Fibroblast of lung (primary cell): ENCODE measurements at regions not wholly inside any gene's neighbourhood (a gene's known extent, or its start where the extent isn't known, plus 50 kb on each side); places are given as distances from the start of the nearest gene placed in this dataset.

Source experiments
- DNase-seq, 2 donors: peaks; one replicate each; pipeline versions ENCODE4 v3.0.0 to v3.0.0-alpha.2; 2010; ENCODE audit warnings: low read depth in 2 of 2
- H2AFZ ChIP-seq: 2 replicates; pipeline ENCODE4 v1.5.1; 2012; ENCODE audit warnings: low read length, control low read depth, inconsistent platforms
- H3K27ac ChIP-seq: 2 replicates; pipeline ENCODE4 v1.5.1; 2011; ENCODE audit warnings: low read length, control low read depth; ENCODE audit not compliant: insufficient read depth
- H3K27me3 ChIP-seq: 2 replicates; pipeline ENCODE4 v1.5.1; 2011; ENCODE audit warnings: mild to moderate bottlenecking, low read length; ENCODE audit not compliant: control insufficient read depth, insufficient read depth
- H3K36me3 ChIP-seq: 2 replicates; pipeline ENCODE4 v1.5.1; 2011; ENCODE audit warnings: low read length; ENCODE audit not compliant: control insufficient read depth, insufficient read depth
- H3K4me1 ChIP-seq: 2 replicates; pipeline ENCODE4 v1.5.1; 2011; ENCODE audit warnings: low read length; ENCODE audit not compliant: control insufficient read depth, insufficient read depth; ENCODE audit errors: extremely low read depth
- H3K4me2 ChIP-seq: 2 replicates; pipeline ENCODE4 v1.5.1; 2011; ENCODE audit warnings: low read length, control low read depth; ENCODE audit not compliant: insufficient read depth; ENCODE audit errors: extremely low read depth
- H3K4me3 ChIP-seq, 4 experiments: fragments of 200-600 bp in 1 of 4; sonication (generic) in 1 of 4; replicated peaks in 1 of 4; 2 replicates each; pipeline ENCODE4 v1.5.1; 2011 to 2016; ENCODE audit warnings: low read length in 4 of 4, low read depth in 3 of 4, mild to moderate bottlenecking in 3 of 4, control low read depth in 2 of 4, inconsistent platforms in 1 of 4, mixed read lengths in 1 of 4; ENCODE audit not compliant: insufficient read depth in 1 of 4; ENCODE audit errors: control extremely low read depth in 1 of 4
- H3K79me2 ChIP-seq: 2 replicates; pipeline ENCODE4 v1.5.1; 2012; ENCODE audit warnings: mild to moderate bottlenecking, low read length, inconsistent platforms; ENCODE audit not compliant: control insufficient read depth, insufficient read depth
- H3K9ac ChIP-seq: 2 replicates; pipeline ENCODE4 v1.5.1; 2011; ENCODE audit warnings: mild to moderate bottlenecking, low read length, control low read depth; ENCODE audit not compliant: insufficient read depth
- H3K9me3 ChIP-seq: 2 replicates; pipeline ENCODE4 v1.5.1; 2012; ENCODE audit warnings: low read depth, low read length; ENCODE audit not compliant: control insufficient read depth, insufficient read depth
- H4K20me1 ChIP-seq: 2 replicates; pipeline ENCODE4 v1.5.1; 2011; ENCODE audit warnings: low read length; ENCODE audit not compliant: control insufficient read depth, insufficient read depth; ENCODE audit errors: extremely low read depth
- EZH2 ChIP-seq: IDR thresholded peaks from 2 replicates; pipeline ENCODE4 v1.5.1; 2012; ENCODE audit warnings: low read length, control low read depth, mild to moderate bottlenecking; ENCODE audit errors: missing control alignments
- TF ChIP-seq, protein P1 (sequence below), 2 donors: IDR thresholded peaks in 1 of 2; conservative IDR thresholded peaks in 1 of 2; 1 replicate in 1 of 2; 2 replicates in 1 of 2; pipeline ENCODE4 v1.5.1; 2011 to 2012; ENCODE audit warnings: low read length in 2 of 2, control low read depth in 1 of 2, inconsistent platforms in 1 of 2, low read depth in 1 of 2, mild to moderate bottlenecking in 1 of 2

DNA sequence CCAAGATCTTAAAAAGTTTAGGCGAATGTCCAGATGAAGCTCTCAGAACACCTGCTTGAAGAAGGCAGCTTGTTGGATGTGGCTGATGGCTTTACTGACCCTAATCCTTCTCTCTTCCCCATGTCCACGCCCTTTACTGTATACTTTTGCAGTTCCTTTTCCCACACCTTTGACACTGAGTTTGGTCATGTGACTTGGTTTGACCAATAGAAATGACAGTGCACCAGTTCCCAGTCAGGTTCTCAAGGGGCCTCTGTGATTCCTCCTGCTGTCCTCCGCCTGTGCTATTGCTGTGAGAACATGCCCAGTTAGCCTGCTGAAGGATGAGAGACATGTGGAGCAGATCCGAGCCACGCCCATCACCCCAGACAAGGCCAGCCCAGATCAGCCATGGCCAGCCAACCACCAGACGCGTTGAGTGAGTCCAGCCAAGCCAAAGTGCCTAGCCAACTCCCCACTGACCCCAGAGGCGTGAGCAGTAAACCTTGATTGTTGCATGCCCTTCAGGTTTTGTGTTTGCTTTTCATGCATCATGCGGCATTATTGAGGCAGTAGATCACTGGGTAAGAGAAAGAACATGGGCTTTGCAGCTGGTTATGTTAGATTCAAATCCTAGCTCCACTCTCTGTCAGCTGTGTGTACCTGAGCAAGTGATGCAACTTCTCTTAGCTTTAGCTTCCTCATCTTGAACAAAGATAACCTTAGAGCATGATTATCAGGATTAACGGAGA is 258.0 kb upstream of the SIX2 start:
- no peak for TF ChIP-seq EZH2
- TF ChIP-seq, protein P1, sequence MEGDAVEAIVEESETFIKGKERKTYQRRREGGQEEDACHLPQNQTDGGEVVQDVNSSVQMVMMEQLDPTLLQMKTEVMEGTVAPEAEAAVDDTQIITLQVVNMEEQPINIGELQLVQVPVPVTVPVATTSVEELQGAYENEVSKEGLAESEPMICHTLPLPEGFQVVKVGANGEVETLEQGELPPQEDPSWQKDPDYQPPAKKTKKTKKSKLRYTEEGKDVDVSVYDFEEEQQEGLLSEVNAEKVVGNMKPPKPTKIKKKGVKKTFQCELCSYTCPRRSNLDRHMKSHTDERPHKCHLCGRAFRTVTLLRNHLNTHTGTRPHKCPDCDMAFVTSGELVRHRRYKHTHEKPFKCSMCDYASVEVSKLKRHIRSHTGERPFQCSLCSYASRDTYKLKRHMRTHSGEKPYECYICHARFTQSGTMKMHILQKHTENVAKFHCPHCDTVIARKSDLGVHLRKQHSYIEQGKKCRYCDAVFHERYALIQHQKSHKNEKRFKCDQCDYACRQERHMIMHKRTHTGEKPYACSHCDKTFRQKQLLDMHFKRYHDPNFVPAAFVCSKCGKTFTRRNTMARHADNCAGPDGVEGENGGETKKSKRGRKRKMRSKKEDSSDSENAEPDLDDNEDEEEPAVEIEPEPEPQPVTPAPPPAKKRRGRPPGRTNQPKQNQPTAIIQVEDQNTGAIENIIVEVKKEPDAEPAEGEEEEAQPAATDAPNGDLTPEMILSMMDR (conservative IDR thresholded peaks at IDR 0.05 in 1 of 2, IDR thresholded peaks at IDR 0.05 in 1 of 2; ENCODE audit: low read depth in 1 of 2, low read length in 2 of 2), result no peak
- no peak for DNase-seq
- Histone ChIP-seq H3K4me2 (no peak overlapping the region), H3K4me3 (no peak overlapping the region), H3K36me3 (no peaks in the 10 kb centered on the region), H3K79me2 (no peaks in the 10 kb centered on the region), H3K27ac (no peak overlapping the region), H3K9me3 (no peaks in the 10 kb centered on the region), H3K9ac (no peak overlapping the region), H2AFZ (no peak overlapping the region), H3K4me1 (no peaks in the 10 kb centered on the region), H4K20me1 (no peaks in the 10 kb centered on the region), H3K27me3 (peaks cover 5% of the 10 kb centered on the region)

DNA sequence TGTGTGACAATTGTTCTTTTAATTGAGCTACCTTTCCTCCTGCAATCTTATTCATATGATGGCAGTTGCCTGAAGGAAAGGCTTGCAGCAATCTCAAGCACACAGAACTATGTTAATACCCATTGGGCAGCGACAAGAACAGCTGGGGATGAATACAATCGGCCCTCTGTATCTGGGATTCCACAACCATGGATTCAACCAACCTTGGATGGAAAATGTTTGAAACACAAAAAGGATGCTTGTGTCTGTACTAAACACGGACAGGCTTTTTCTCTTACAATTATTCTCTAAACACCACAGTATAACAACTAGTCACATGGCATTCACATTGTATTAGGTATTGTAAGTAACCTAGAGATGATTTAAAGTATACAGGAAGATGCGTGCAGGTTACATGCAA is 256.1 kb upstream of the SIX2 start:
- no peak overlapping the region for H3K4me3 ChIP-seq
- H3K27me3 ChIP-seq, result no peaks in the 10 kb centered on the region
- no peaks in the 10 kb centered on the region for H3K4me1 ChIP-seq
- H3K27ac ChIP-seq, result no peak overlapping the region
- H3K79me2 ChIP-seq, result no peaks in the 10 kb centered on the region
- H3K4me2 ChIP-seq, result no peak overlapping the region
- no peak for TF ChIP-seq EZH2
- TF ChIP-seq, protein P1 (conservative IDR thresholded peaks at IDR 0.05 in 1 of 2, IDR thresholded peaks at IDR 0.05 in 1 of 2; ENCODE audit: low read depth in 1 of 2, low read length in 2 of 2), result no peak
- H4K20me1 ChIP-seq, result no peaks in the 10 kb centered on the region
- no peaks in the 10 kb centered on the region for H3K36me3 ChIP-seq
- DNase-seq, result no peak
- H2AFZ ChIP-seq, result no peak overlapping the region
- no peaks in the 10 kb centered on the region for H3K9me3 ChIP-seq
- H3K9ac ChIP-seq, result no peak overlapping the region

DNA sequence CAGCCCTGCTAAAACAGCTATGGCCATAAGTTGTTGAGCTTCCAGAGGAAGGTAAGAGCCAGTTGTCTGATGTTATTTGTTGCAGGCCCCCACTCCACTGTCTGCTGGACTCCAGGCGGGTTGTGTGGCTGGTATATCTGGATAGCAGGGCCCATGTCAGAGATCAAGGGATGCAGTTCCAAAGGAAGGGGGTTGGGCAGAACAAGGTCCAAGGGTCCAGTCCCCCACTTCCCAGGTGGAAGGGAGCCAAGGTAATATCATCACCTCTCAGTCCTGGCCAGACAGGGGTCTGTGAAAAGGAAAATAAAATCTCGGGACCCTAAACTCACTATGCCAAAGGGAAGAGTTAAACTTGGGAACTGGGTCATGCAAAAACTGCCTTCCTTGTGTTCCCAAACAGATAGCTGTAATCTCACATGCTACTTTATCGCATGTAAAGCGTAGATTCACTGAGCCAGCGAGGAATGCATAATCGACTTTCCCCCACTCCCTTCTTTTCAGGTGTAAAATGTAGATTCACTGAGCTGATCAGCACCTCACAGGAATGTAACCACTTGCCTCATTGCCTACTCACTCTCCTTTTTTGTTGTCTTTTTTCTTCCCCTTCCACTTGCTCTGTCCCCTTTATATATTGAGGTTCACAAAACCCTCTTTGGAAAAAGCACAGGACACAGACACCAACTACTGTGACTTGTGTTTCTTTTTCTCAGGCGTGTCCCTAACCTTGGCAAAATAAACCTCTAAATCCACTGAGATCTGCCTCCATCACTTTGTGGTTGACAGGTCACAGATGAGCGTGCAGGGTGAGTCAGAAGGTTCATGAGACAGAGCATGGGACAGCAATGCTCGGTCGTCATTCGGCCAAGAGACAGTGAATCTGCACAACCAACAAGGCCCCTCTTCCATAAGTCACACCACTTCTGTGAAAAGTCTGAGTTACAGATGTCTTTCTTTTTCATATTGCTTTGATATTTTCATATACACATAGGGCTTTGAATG is 255.3 kb upstream of the SIX2 start:
- no peaks in the 10 kb centered on the region for H3K4me1 ChIP-seq
- peak in 1 of 2 donors; percentile 47 for DNase-seq

More for the DNA sequence above, 255.3 kb upstream of the SIX2 start:
- Histone ChIP-seq H3K9ac (no peak overlapping the region), H3K27me3 (no peaks in the 10 kb centered on the region), H2AFZ (no peak overlapping the region), H3K27ac (no peak overlapping the region), H3K4me2 (no peak overlapping the region), H3K4me3 (no peak overlapping the region), H3K36me3 (no peaks in the 10 kb centered on the region), H3K79me2 (no peaks in the 10 kb centered on the region), H3K9me3 (no peaks in the 10 kb centered on the region), H4K20me1 (no peaks in the 10 kb centered on the region)
- TF ChIP-seq, protein P1 (conservative IDR thresholded peaks at IDR 0.05 in 1 of 2, IDR thresholded peaks at IDR 0.05 in 1 of 2; ENCODE audit: low read depth in 1 of 2, low read length in 2 of 2), result no peak
- no peak for TF ChIP-seq EZH2
